GM04503 (cell line): ENCODE measurements at regions not wholly inside any gene's neighbourhood (a gene's known extent, or its start where the extent isn't known, plus 50 kb on each side); places are given as distances from the start of the nearest gene placed in this dataset.
"Not testable (repeated sequence)": the region's sequence is repeated elsewhere in the genome, so short reads cannot be mapped to it uniquely, and the experiment has no call there.

Experiments
- DNase-seq: peaks from one replicate; pipeline ENCODE4 v3.0.0-alpha.2; 2012; ENCODE audit warnings: low read depth

- DNase-seq: no peak
These were observed 1262.3 kb upstream of the PHF14 start for GRCh38 chr7:9711259-9711918.

GRCh38 chr7:9718071-9718661 is 1255.5 kb upstream of the PHF14 start:
- no peak for DNase-seq

GRCh38 chr7:9719303-9719702 is 1254.4 kb upstream of the PHF14 start:
- no peak for DNase-seq

GRCh38 chr7:9719721-9720120 is 1254.0 kb upstream of the PHF14 start:
- no peak for DNase-seq

GRCh38 chr7:9725940-9726663 is 1247.6 kb upstream of the PHF14 start:
- DNase-seq: not testable (repeated sequence)

GRCh38 chr7:9726811-9727210 is 1246.9 kb upstream of the PHF14 start:
- DNase-seq: not testable (repeated sequence)

- DNase-seq: not testable (repeated sequence)
These were observed 1246.2 kb upstream of the PHF14 start for GRCh38 chr7:9727467-9727869.

GRCh38 chr7:9728014-9728657 is 1245.5 kb upstream of the PHF14 start:
- DNase-seq: not testable (repeated sequence)

- DNase-seq: no peak
These were observed 1221.6 kb upstream of the PHF14 start for GRCh38 chr7:9752033-9752432.

GRCh38 chr7:9761224-9761623 is 1212.4 kb upstream of the PHF14 start:
- no peak for DNase-seq

- no peak for DNase-seq
These were observed 1196.8 kb upstream of the PHF14 start for GRCh38 chr7:9776900-9777299.

GRCh38 chr7:9778367-9778766 is 1195.3 kb upstream of the PHF14 start:
- no peak for DNase-seq

- DNase-seq: no peak
These were observed 1192.0 kb upstream of the PHF14 start for GRCh38 chr7:9781710-9782109.

- DNase-seq: no peak
These were observed 1191.4 kb upstream of the PHF14 start for GRCh38 chr7:9782275-9782674.

GRCh38 chr7:9785211-9785610 is 1188.5 kb upstream of the PHF14 start:
- DNase-seq: no peak

GRCh38 chr7:9796241-9796640 is 1177.4 kb upstream of the PHF14 start:
- no peak for DNase-seq

- DNase-seq: no peak
These were observed 1151.0 kb upstream of the PHF14 start for GRCh38 chr7:9822458-9823290.

GRCh38 chr7:9835199-9835598 is 1138.5 kb upstream of the PHF14 start:
- no peak for DNase-seq

- no peak for DNase-seq
These were observed 1137.0 kb upstream of the PHF14 start for GRCh38 chr7:9836671-9837070.

GRCh38 chr7:9842301-9842700 is 1131.4 kb upstream of the PHF14 start:
- DNase-seq: no peak

- no peak for DNase-seq
These were observed 1126.8 kb upstream of the PHF14 start for GRCh38 chr7:9846902-9847301.

GRCh38 chr7:9854605-9855004 is 1119.1 kb upstream of the PHF14 start:
- DNase-seq: no peak
